Fibroblast of mammary gland (primary cell): ENCODE measurements at regions not wholly inside any gene's neighbourhood (a gene's known extent, or its start where the extent isn't known, plus 50 kb on each side); places are given as distances from the start of the nearest gene placed in this dataset.

Source experiments
- DNase-seq: peaks from one replicate; pipeline ENCODE4 v3.0.0-alpha.2; 2010; ENCODE audit warnings: low read depth
- H3K4me3 ChIP-seq: 2 replicates; pipeline ENCODE4 v1.5.1; 2011; ENCODE audit warnings: low read depth, mild to moderate bottlenecking, low read length, moderate library complexity; ENCODE audit not compliant: control insufficient read depth
- TF ChIP-seq, protein P1 (sequence below): conservative IDR thresholded peaks from 2 replicates; pipeline ENCODE4 v1.5.1; 2011; ENCODE audit warnings: low read depth, low read length, inconsistent platforms; ENCODE audit not compliant: control insufficient read depth, insufficient read depth

DNA sequence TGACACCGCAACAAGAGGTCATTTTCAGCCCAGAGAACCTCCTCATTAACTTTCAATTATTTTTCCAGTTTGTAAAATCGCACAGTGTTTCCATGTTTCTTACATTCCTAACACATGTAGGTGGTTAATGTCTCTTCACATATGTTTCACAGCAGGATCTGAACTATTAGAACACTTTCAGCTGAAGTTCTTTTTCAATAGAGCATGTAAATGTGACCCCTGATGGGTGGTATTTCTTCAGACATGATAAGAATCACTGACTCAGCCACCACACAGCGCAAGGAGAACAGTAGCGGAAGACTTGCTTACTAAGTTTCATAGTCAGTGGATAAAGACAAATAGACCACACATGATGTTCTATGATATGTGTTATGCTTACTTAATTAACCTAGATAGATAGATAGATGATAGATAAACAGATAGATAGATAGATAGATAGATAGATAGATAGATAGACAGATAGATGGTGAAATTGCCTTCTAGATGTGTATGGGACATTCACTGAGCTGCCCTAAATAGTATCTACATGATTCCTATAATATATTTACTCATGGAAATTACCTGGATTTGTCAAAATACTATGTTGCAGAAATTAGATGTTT lies 1992.1 kb upstream of the NUDT12 start:
- H3K4me3 ChIP-seq = no peak overlapping the region
- TF ChIP-seq, protein P1, sequence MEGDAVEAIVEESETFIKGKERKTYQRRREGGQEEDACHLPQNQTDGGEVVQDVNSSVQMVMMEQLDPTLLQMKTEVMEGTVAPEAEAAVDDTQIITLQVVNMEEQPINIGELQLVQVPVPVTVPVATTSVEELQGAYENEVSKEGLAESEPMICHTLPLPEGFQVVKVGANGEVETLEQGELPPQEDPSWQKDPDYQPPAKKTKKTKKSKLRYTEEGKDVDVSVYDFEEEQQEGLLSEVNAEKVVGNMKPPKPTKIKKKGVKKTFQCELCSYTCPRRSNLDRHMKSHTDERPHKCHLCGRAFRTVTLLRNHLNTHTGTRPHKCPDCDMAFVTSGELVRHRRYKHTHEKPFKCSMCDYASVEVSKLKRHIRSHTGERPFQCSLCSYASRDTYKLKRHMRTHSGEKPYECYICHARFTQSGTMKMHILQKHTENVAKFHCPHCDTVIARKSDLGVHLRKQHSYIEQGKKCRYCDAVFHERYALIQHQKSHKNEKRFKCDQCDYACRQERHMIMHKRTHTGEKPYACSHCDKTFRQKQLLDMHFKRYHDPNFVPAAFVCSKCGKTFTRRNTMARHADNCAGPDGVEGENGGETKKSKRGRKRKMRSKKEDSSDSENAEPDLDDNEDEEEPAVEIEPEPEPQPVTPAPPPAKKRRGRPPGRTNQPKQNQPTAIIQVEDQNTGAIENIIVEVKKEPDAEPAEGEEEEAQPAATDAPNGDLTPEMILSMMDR = no peak
- no peak for DNase-seq

DNA sequence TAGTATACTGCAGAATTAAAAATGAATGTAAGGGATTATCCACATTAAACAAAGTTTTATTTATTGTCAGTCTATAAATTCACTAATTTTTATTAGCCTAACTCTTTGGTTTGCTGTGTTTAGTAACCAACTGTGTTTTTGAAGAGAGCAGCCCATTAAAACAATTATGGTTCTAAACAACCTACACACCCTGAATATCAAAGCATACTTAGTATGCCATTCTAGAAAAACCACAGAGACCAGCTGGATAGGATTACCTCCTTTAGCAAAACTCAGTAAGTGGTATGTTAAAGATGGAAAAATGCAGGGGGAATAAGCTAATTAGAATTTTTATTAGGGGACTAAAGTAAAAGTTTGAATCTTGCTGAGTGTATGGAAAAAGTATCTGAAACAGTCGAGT lies 1981.7 kb upstream of the NUDT12 start:
- DNase-seq = no peak
- TF ChIP-seq, protein P1 = no peak
- H3K4me3 ChIP-seq = no peak overlapping the region

DNA sequence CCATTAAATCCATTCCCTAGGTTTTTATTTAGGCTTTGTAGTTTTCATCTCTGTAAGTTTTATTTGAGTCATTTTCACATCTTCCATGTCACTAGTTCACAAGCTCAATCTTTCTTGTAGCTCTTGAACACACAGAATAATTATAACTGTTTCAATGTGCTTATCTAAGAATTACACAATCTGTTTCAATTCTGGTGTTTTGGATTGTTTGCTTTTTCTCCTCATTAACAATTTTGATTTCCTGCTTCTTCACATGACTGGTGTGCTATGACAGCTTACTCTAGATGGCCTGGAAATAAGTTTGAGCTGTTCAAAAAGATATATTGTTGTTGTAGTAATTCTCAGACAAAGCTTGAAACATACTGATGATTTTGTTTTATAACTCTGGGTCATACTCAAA lies 1974.1 kb upstream of the NUDT12 start:
- TF ChIP-seq, protein P1 = no peak
- no peak for DNase-seq
- no peak overlapping the region for H3K4me3 ChIP-seq

DNA sequence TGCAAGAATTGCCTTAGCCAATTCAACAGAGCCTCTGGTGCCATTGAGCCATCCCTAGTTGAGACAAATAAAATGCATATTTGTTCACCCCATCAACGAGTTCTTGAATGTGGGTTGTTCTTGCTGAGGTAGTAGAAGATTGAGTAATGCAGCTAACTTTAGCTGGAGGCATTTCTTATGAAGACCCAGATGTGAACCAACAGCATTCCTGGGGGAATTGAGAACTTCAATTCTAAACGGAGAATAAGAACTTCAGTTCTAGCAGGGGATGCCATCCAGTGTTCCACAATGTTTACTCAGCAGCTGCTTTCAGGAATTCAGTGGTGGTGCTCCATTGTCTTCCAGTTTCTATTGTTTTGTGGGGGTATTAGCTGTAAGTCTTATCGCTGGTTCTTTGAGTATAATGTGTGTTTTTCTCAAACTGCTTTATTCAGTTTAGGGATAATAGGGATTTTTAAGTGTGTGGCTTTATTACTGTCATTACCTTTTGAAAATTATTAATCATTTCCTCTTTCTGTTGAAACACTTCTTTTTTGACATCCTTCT lies 1968.2 kb upstream of the NUDT12 start:
- no peak for DNase-seq
- TF ChIP-seq, protein P1 = no peak
- H3K4me3 ChIP-seq = no peak overlapping the region

DNA sequence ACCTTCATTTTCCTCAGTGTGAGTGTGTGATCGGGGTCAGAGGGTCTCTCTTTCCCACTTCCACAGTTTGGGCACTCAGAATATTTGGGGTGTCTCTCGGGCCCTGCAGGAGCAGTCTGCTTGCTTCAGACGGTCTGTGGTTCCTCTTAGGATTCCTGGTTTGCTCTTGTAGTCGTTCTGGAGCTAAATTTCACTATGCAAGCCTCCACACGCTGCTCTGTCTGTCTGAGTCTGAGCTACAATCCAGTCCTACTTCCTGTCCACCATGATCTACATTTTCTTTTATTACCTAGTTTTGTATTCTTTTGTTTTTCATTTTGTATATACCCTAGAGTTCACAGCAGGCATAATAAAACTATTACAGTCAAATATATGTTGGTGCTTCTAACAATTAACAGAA lies 1967.3 kb upstream of the NUDT12 start:
- TF ChIP-seq, protein P1 = no peak
- no peak overlapping the region for H3K4me3 ChIP-seq
- no peak for DNase-seq

DNA sequence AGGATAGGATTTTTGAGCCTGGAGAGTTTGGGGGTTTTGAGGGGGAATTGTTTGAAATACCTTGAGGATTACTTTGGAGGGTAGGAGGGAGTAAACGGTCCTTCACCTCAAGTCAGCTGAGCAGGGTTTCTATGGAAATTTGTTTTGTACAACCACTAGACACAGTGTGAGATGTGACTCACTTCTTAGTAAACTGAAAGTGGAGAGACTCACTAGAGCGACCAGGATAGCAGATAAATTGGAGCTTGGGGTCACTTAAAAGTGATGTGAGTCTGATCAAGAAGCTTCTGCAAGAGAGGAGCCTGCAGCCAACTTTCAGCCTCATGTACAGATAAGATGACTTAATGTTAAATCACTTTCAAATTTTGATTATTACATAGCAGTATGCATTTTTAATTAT lies 1945.9 kb upstream of the NUDT12 start:
- TF ChIP-seq, protein P1 = no peak
- DNase-seq = no peak
- H3K4me3 ChIP-seq = no peak overlapping the region
